LHCN-M2 (cell line): ENCODE measurements at regions not wholly inside any gene's neighbourhood (a gene's known extent, or its start where the extent isn't known, plus 50 kb on each side); places are given as distances from the start of the nearest gene placed in this dataset.
"Not testable (repeated sequence)": the region's sequence is repeated elsewhere in the genome, so short reads cannot be mapped to it uniquely, and the experiment has no call there.

ENCODE experiments used
- DNase-seq: peaks from one replicate; pipeline ENCODE4 v3.0.0-alpha.2; 2012; ENCODE audit warnings: low read depth

GRCh38 chr1:83395130-83395529, 603.8 kb downstream of the TTLL7 start:
- DNase-seq = peak; percentile 2

- not testable (repeated sequence) for DNase-seq
Measured at GRCh38 chr1:83386946-83387345, 612.0 kb downstream of the TTLL7 start.

GRCh38 chr1:83383107-83383506, 615.8 kb downstream of the TTLL7 start:
- DNase-seq = not testable (repeated sequence)

GRCh38 chr1:83373018-83373417, 625.9 kb downstream of the TTLL7 start:
- not testable (repeated sequence) for DNase-seq

- DNase-seq = not testable (repeated sequence)
Measured at GRCh38 chr1:83369853-83370252, 629.1 kb downstream of the TTLL7 start.

GRCh38 chr1:83365320-83365719, 633.6 kb downstream of the TTLL7 start:
- DNase-seq = not testable (repeated sequence)

GRCh38 chr1:83345375-83345774, 653.6 kb downstream of the TTLL7 start:
- not testable (repeated sequence) for DNase-seq

- DNase-seq = not testable (repeated sequence)
Measured at GRCh38 chr1:83343767-83344166, 655.2 kb downstream of the TTLL7 start.

GRCh38 chr1:83342995-83343394, 655.9 kb downstream of the TTLL7 start:
- DNase-seq = not testable (repeated sequence)

- not testable (repeated sequence) for DNase-seq
Measured at GRCh38 chr1:83332308-83332707, 666.6 kb downstream of the TTLL7 start.

- no peak for DNase-seq
Measured at GRCh38 chr1:83318366-83318765, 680.6 kb downstream of the TTLL7 start.

GRCh38 chr1:83315446-83315845, 683.5 kb downstream of the TTLL7 start:
- not testable (repeated sequence) for DNase-seq

- not testable (repeated sequence) for DNase-seq
Measured at GRCh38 chr1:83310161-83310560, 688.8 kb downstream of the TTLL7 start.

- not testable (repeated sequence) for DNase-seq
Measured at GRCh38 chr1:83309035-83309434, 689.9 kb downstream of the TTLL7 start.

- DNase-seq = not testable (repeated sequence)
Measured at GRCh38 chr1:83306811-83307210, 692.1 kb downstream of the TTLL7 start.

- not testable (repeated sequence) for DNase-seq
Measured at GRCh38 chr1:83295594-83295993, 703.3 kb downstream of the TTLL7 start.

- not testable (repeated sequence) for DNase-seq
Measured at GRCh38 chr1:83287391-83287790, 711.5 kb downstream of the TTLL7 start.

- not testable (repeated sequence) for DNase-seq
Measured at GRCh38 chr1:83274656-83275055, 724.3 kb downstream of the TTLL7 start.

GRCh38 chr1:83272484-83272883, 726.4 kb downstream of the TTLL7 start:
- not testable (repeated sequence) for DNase-seq

- DNase-seq = not testable (repeated sequence)
Measured at GRCh38 chr1:83271834-83272233, 727.1 kb downstream of the TTLL7 start.

GRCh38 chr1:83270801-83271200, 728.1 kb downstream of the TTLL7 start:
- not testable (repeated sequence) for DNase-seq

- not testable (repeated sequence) for DNase-seq
Measured at GRCh38 chr1:83263808-83264207, 735.1 kb downstream of the TTLL7 start.

- DNase-seq = not testable (repeated sequence)
Measured at GRCh38 chr1:83251687-83252086, 747.2 kb downstream of the TTLL7 start.

- not testable (repeated sequence) for DNase-seq
Measured at GRCh38 chr1:83246780-83247179, 752.2 kb downstream of the TTLL7 start.
